ENCODE measurements at regions not wholly inside any gene's neighbourhood (a gene's known extent, or its start where the extent isn't known, plus 50 kb on each side); places are given as distances from the start of the nearest gene placed in this dataset.

DNA sequence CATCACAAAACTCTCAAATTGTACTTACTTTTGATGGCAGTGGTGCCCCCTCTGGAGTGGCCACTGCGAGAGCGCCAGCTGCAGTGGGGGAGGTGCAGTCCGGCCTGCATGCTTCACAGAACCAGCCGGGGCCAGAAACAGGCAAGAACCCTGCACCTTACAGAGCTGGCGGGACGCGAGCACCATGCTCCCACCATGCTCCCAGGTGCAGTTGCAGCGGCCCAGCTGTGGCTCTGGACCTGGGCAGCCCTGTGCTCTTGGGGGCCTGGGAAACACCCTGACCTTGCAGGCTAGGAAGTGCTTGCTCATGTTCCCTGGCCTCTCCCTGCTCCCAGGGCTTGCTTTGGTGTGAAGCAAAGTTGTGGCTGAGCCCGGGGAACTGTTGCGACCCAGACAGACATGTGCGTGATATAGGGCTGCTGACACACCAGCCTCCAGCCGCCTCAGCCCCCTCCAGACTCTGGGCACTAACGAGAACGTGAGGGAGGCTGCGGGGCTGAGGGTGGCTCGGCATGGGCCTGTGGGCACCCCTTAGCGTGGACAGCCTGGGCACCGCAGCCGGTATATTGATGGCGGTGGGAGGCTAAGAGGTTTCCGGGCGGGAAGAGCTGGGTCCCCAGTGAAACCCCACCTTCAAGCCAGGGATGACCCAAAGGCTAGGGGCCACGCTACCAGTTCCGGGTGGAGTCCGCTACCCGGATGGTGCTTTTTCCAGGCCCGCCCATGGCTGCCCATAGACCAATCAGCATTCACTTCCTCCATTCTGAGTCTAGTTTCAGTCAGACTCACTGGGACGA, 1809.9 kb upstream of the ACO1 start:
- TF ChIP-seq, protein P1, sequence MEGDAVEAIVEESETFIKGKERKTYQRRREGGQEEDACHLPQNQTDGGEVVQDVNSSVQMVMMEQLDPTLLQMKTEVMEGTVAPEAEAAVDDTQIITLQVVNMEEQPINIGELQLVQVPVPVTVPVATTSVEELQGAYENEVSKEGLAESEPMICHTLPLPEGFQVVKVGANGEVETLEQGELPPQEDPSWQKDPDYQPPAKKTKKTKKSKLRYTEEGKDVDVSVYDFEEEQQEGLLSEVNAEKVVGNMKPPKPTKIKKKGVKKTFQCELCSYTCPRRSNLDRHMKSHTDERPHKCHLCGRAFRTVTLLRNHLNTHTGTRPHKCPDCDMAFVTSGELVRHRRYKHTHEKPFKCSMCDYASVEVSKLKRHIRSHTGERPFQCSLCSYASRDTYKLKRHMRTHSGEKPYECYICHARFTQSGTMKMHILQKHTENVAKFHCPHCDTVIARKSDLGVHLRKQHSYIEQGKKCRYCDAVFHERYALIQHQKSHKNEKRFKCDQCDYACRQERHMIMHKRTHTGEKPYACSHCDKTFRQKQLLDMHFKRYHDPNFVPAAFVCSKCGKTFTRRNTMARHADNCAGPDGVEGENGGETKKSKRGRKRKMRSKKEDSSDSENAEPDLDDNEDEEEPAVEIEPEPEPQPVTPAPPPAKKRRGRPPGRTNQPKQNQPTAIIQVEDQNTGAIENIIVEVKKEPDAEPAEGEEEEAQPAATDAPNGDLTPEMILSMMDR (IDR thresholded peaks at IDR 0.05; ENCODE audit: insufficient read depth, missing control alignments) = no peak
- FAIRE-seq (no peak), DNase-seq (ENCODE audit: insufficient read length, low spot score) (no peak)

GRCh38 chr9:30575218-30575617, 1809.2 kb upstream of the ACO1 start:
- FAIRE-seq = no peak
- TF ChIP-seq, protein P1 (IDR thresholded peaks at IDR 0.05; ENCODE audit: insufficient read depth, missing control alignments) = no peak
- no peak for DNase-seq (ENCODE audit: insufficient read length, low spot score)

GRCh38 chr9:30575691-30576090, 1808.8 kb upstream of the ACO1 start:
- TF ChIP-seq, protein P1 (IDR thresholded peaks at IDR 0.05; ENCODE audit: insufficient read depth, missing control alignments) = no peak
- FAIRE-seq (no peak), DNase-seq (ENCODE audit: insufficient read length, low spot score) (no peak)

GRCh38 chr9:30579810-30580209, 1804.6 kb upstream of the ACO1 start:
- FAIRE-seq (no peak), DNase-seq (ENCODE audit: insufficient read length, low spot score) (no peak)
- TF ChIP-seq, protein P1 (IDR thresholded peaks at IDR 0.05; ENCODE audit: insufficient read depth, missing control alignments) = no peak

- DNase-seq (ENCODE audit: insufficient read length, low spot score) = no peak
- TF ChIP-seq, protein P1 (IDR thresholded peaks at IDR 0.05; ENCODE audit: insufficient read depth, missing control alignments) = no peak
- no peak for FAIRE-seq
These were observed 1802.2 kb upstream of the ACO1 start for GRCh38 chr9:30582240-30582639.

DNA sequence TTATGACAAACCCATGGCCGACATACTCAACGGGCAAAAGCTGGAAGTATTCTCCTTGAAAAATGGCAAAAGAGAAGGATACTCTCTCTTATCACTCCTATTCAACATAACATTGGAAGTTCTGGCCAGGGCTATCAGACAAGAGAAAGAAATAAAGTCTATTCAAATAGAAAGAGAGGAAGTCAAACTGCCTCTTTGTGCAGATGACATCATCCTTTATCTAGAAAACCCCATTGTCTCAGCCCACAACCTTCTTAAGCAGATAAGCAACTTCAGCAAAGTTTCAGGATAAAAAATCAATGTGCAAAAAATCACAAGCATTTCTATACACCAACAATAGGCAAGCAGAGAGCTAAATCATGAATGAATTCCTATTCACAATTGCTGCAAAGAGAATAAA, 1799.9 kb upstream of the ACO1 start:
- DNase-seq (ENCODE audit: insufficient read length, low spot score) (no peak), FAIRE-seq (no peak)
- TF ChIP-seq, protein P1 (IDR thresholded peaks at IDR 0.05; ENCODE audit: insufficient read depth, missing control alignments) = no peak

- DNase-seq (ENCODE audit: insufficient read length, low spot score) (no peak), FAIRE-seq (no peak)
- TF ChIP-seq, protein P1 (IDR thresholded peaks at IDR 0.05; ENCODE audit: insufficient read depth, missing control alignments) = no peak
These were observed 1793.0 kb upstream of the ACO1 start for GRCh38 chr9:30591461-30591860.

All from D721Med (cell line).